ENCODE measurements at regions not wholly inside any gene's neighbourhood (a gene's known extent, or its start where the extent isn't known, plus 50 kb on each side); places are given as distances from the start of the nearest gene placed in this dataset.

DNA sequence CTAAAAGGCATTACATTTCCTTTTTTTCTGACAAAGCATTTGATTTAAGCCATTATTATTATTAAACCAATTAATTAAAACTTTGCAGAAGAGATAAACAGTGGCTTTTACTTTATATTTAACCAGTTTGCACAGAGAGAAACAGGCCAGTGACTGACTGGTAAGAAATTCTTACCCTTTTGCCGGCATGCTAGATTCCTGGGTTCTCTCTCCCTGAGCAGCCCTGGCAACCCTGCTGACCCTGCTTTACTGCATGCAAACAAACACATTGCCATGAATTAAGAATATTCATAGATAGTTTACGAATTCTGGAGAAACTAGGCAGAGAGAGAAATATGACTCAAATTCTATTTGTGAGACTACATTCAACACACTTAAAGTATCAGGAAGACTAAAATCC, 1381.4 kb upstream of the IGFBP7 start:
- 88% methylated on average over 1 of the region's 2 CpGs for WGBS
- no peak overlapping the region for H3K18ac ChIP-seq (ENCODE audit: low read depth in 1 of 2, low read length in 2 of 2)
- no peak overlapping the region for H2BK5ac ChIP-seq (ENCODE audit: low read depth, low read length, poor library complexity, severe bottlenecking)
- H2AFZ ChIP-seq (ENCODE audit: low read depth, low read length), result no peak overlapping the region
- no peak overlapping the region for H2BK12ac ChIP-seq (ENCODE audit: low read length in 2 of 2)
- H3K4me2 ChIP-seq (ENCODE audit: low read length, poor library complexity, severe bottlenecking), result no peak overlapping the region
- no peak for DNase-seq
- H3K27ac ChIP-seq (ENCODE audit: low read length, poor library complexity, severe bottlenecking), result no peak overlapping the region
- no peak overlapping the region for H4K91ac ChIP-seq (ENCODE audit: low read length)
- peaks cover 6% of the 10 kb centered on the region for H3K9me3 ChIP-seq (ENCODE audit: control insufficient read depth, low read length)
- H3K14ac ChIP-seq (ENCODE audit: low read length in 2 of 2), result no peak overlapping the region
- no peak overlapping the region for H3K4me3 ChIP-seq (ENCODE audit: insufficient read depth in 1 of 2, low read depth in 1 of 2, low read length in 2 of 2)
- H2AK5ac ChIP-seq (ENCODE audit: low read length, severe bottlenecking), result no peak overlapping the region
- no peaks in the 10 kb centered on the region for H3K36me3 ChIP-seq (ENCODE audit: control insufficient read depth in 1 of 2, insufficient read depth in 2 of 2, low read depth in 1 of 2, low read length in 2 of 2)
- H3K4ac ChIP-seq (ENCODE audit: low read depth in 1 of 2, low read length in 2 of 2), result no peak overlapping the region
- no peak overlapping the region for H4K8ac ChIP-seq (ENCODE audit: low read length)
- H3K23ac ChIP-seq (ENCODE audit: low read length in 2 of 2), result no peak overlapping the region
- H3K27me3 ChIP-seq (ENCODE audit: control insufficient read depth in 1 of 2, insufficient read depth in 1 of 2, low read length in 2 of 2), result no peaks in the 10 kb centered on the region
- no peak overlapping the region for H2BK15ac ChIP-seq (ENCODE audit: low read depth, poor library complexity, severe bottlenecking)
- H3K4me1 ChIP-seq (ENCODE audit: control insufficient read depth, insufficient read depth, low read depth, low read length), result no peaks in the 10 kb centered on the region
- no peak overlapping the region for H2BK120ac ChIP-seq (ENCODE audit: low read depth, low read length)
- H3K79me1 ChIP-seq (replicated peaks; ENCODE audit: low read length, poor library complexity, severe bottlenecking), result no peaks in the 10 kb centered on the region
- no peak overlapping the region for H3K9ac ChIP-seq (ENCODE audit: low read length)

DNA sequence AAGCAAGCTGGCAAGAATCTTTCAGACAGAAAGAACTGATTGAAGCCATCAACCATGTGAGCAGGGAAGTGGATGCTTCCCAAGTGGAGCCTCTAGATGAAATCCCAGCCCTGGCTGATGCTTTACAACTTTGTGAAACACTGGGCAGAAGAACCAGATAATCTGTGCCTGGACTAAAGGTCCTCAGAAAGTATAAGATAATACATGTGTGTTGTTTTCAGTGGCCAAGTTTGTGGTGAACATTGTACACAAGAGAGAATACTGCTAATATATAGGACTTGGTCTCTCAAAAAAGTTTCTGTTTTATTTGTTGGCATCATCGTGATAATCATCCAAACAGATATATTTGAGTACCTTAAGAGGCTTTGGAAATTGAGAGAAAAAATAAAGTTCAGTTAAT, 1367.8 kb upstream of the IGFBP7 start:
- H3K4me3 ChIP-seq (ENCODE audit: insufficient read depth in 1 of 2, low read depth in 1 of 2, low read length in 2 of 2), result no peak overlapping the region
- no CpG with 5 or more reads among the region's 1 CpG for WGBS
- no peak overlapping the region for H2BK15ac ChIP-seq (ENCODE audit: low read depth, poor library complexity, severe bottlenecking)
- H4K8ac ChIP-seq (ENCODE audit: low read length), result no peak overlapping the region
- H3K36me3 ChIP-seq (ENCODE audit: control insufficient read depth in 1 of 2, insufficient read depth in 2 of 2, low read depth in 1 of 2, low read length in 2 of 2), result no peaks in the 10 kb centered on the region
- no peak overlapping the region for H3K9ac ChIP-seq (ENCODE audit: low read length)
- no peak overlapping the region for H4K91ac ChIP-seq (ENCODE audit: low read length)
- no peak for DNase-seq
- H3K14ac ChIP-seq (ENCODE audit: low read length in 2 of 2), result no peak overlapping the region
- no peaks in the 10 kb centered on the region for H3K9me3 ChIP-seq (ENCODE audit: control insufficient read depth, low read length)
- H2AFZ ChIP-seq (ENCODE audit: low read depth, low read length), result no peak overlapping the region
- no peak overlapping the region for H2BK12ac ChIP-seq (ENCODE audit: low read length in 2 of 2)
- no peak overlapping the region for H2AK5ac ChIP-seq (ENCODE audit: low read length, severe bottlenecking)
- no peak overlapping the region for H2BK5ac ChIP-seq (ENCODE audit: low read depth, low read length, poor library complexity, severe bottlenecking)
- H2BK120ac ChIP-seq (ENCODE audit: low read depth, low read length), result no peak overlapping the region
- no peak overlapping the region for H3K27ac ChIP-seq (ENCODE audit: low read length, poor library complexity, severe bottlenecking)
- H3K27me3 ChIP-seq (ENCODE audit: control insufficient read depth in 1 of 2, insufficient read depth in 1 of 2, low read length in 2 of 2), result no peaks in the 10 kb centered on the region
- H3K23ac ChIP-seq (ENCODE audit: low read length in 2 of 2), result no peak overlapping the region
- no peak overlapping the region for H3K4me2 ChIP-seq (ENCODE audit: low read length, poor library complexity, severe bottlenecking)
- no peak overlapping the region for H3K18ac ChIP-seq (ENCODE audit: low read depth in 1 of 2, low read length in 2 of 2)
- no peaks in the 10 kb centered on the region for H3K4me1 ChIP-seq (ENCODE audit: control insufficient read depth, insufficient read depth, low read depth, low read length)
- H3K4ac ChIP-seq (ENCODE audit: low read depth in 1 of 2, low read length in 2 of 2), result no peak overlapping the region
- no peaks in the 10 kb centered on the region for H3K79me1 ChIP-seq (replicated peaks; ENCODE audit: low read length, poor library complexity, severe bottlenecking)

DNA sequence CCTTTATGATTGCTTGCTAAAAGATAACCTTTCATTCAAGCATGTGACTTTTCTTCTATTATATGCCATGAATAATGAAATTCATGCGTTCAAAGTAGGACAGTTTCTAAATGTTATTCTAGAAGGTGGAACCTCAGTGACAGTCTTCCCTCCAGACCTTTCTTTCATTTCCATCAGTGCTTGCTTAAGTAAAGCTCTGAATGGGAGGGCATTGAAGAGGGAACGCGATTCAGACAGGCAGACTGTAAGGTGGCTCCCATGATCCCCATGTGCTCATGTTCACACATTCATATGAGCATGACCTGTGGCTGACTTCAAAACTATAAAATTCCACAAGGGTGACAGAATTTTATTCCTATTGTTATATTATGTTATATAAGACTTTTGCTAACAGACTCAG, 1367.3 kb upstream of the IGFBP7 start:
- no peak overlapping the region for H2BK15ac ChIP-seq (ENCODE audit: low read depth, poor library complexity, severe bottlenecking)
- no peak overlapping the region for H3K4ac ChIP-seq (ENCODE audit: low read depth in 1 of 2, low read length in 2 of 2)
- no peaks in the 10 kb centered on the region for H3K36me3 ChIP-seq (ENCODE audit: control insufficient read depth in 1 of 2, insufficient read depth in 2 of 2, low read depth in 1 of 2, low read length in 2 of 2)
- H2AK5ac ChIP-seq (ENCODE audit: low read length, severe bottlenecking), result no peak overlapping the region
- no peak overlapping the region for H4K8ac ChIP-seq (ENCODE audit: low read length)
- H3K4me2 ChIP-seq (ENCODE audit: low read length, poor library complexity, severe bottlenecking), result no peak overlapping the region
- H3K9ac ChIP-seq (ENCODE audit: low read length), result no peak overlapping the region
- H3K27me3 ChIP-seq (ENCODE audit: control insufficient read depth in 1 of 2, insufficient read depth in 1 of 2, low read length in 2 of 2), result no peaks in the 10 kb centered on the region
- H2AFZ ChIP-seq (ENCODE audit: low read depth, low read length), result no peak overlapping the region
- no peak overlapping the region for H3K23ac ChIP-seq (ENCODE audit: low read length in 2 of 2)
- H2BK12ac ChIP-seq (ENCODE audit: low read length in 2 of 2), result no peak overlapping the region
- 93% methylated on average over 3 of the region's 3 CpGs for WGBS
- H3K9me3 ChIP-seq (ENCODE audit: control insufficient read depth, low read length), result no peaks in the 10 kb centered on the region
- H4K91ac ChIP-seq (ENCODE audit: low read length), result no peak overlapping the region
- no peak overlapping the region for H3K14ac ChIP-seq (ENCODE audit: low read length in 2 of 2)
- H3K18ac ChIP-seq (ENCODE audit: low read depth in 1 of 2, low read length in 2 of 2), result no peak overlapping the region
- no peak for DNase-seq
- no peak overlapping the region for H3K4me3 ChIP-seq (ENCODE audit: insufficient read depth in 1 of 2, low read depth in 1 of 2, low read length in 2 of 2)
- H3K4me1 ChIP-seq (ENCODE audit: control insufficient read depth, insufficient read depth, low read depth, low read length), result no peaks in the 10 kb centered on the region
- no peak overlapping the region for H3K27ac ChIP-seq (ENCODE audit: low read length, poor library complexity, severe bottlenecking)
- no peak overlapping the region for H2BK120ac ChIP-seq (ENCODE audit: low read depth, low read length)
- H2BK5ac ChIP-seq (ENCODE audit: low read depth, low read length, poor library complexity, severe bottlenecking), result no peak overlapping the region
- no peaks in the 10 kb centered on the region for H3K79me1 ChIP-seq (replicated peaks; ENCODE audit: low read length, poor library complexity, severe bottlenecking)

DNA sequence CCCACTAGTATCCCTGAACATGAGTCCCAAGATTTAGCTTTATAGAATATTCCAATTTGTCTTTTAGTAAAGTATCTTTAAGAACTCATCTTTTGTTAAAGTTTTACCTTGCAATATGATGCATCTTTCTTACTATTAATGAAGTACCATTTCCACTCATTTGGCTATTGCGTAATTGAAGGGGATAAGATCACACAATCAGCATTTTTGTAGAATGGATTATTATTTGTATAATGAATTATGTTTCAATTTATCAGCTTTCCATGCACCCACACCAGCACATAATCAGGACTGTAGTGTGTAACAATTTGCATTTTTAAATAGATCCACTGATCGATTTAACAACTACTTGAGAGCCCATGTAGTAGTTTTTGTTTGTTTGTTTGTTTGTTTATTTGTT, 1364.9 kb upstream of the IGFBP7 start:
- Histone ChIP-seq H3K4ac (ENCODE audit: low read depth in 1 of 2, low read length in 2 of 2) (no peak overlapping the region), H2BK12ac (ENCODE audit: low read length in 2 of 2) (no peak overlapping the region), H3K9me3 (ENCODE audit: control insufficient read depth, low read length) (no peaks in the 10 kb centered on the region), H2AFZ (ENCODE audit: low read depth, low read length) (no peak overlapping the region), H2BK120ac (ENCODE audit: low read depth, low read length) (no peak overlapping the region), H3K4me3 (ENCODE audit: insufficient read depth in 1 of 2, low read depth in 1 of 2, low read length in 2 of 2) (no peak overlapping the region), H3K4me2 (ENCODE audit: low read length, poor library complexity, severe bottlenecking) (no peak overlapping the region), H2BK5ac (ENCODE audit: low read depth, low read length, poor library complexity, severe bottlenecking) (no peak overlapping the region), H3K36me3 (ENCODE audit: control insufficient read depth in 1 of 2, insufficient read depth in 2 of 2, low read depth in 1 of 2, low read length in 2 of 2) (no peaks in the 10 kb centered on the region), H3K79me1 (replicated peaks; ENCODE audit: low read length, poor library complexity, severe bottlenecking) (no peaks in the 10 kb centered on the region), H2AK5ac (ENCODE audit: low read length, severe bottlenecking) (no peak overlapping the region), H4K8ac (ENCODE audit: low read length) (no peak overlapping the region), H3K27ac (ENCODE audit: low read length, poor library complexity, severe bottlenecking) (no peak overlapping the region), H3K23ac (ENCODE audit: low read length in 2 of 2) (no peak overlapping the region), H3K9ac (ENCODE audit: low read length) (no peak overlapping the region), H3K14ac (ENCODE audit: low read length in 2 of 2) (no peak overlapping the region), H3K27me3 (ENCODE audit: control insufficient read depth in 1 of 2, insufficient read depth in 1 of 2, low read length in 2 of 2) (no peaks in the 10 kb centered on the region), H2BK15ac (ENCODE audit: low read depth, poor library complexity, severe bottlenecking) (no peak overlapping the region), H3K4me1 (ENCODE audit: control insufficient read depth, insufficient read depth, low read depth, low read length) (no peaks in the 10 kb centered on the region), H3K18ac (ENCODE audit: low read depth in 1 of 2, low read length in 2 of 2) (no peak overlapping the region), H4K91ac (ENCODE audit: low read length) (no peak overlapping the region)
- WGBS, result 100% methylated on average over 1 of the region's 2 CpGs
- no peak for DNase-seq

Measured in mesenchymal stem cell (in vitro differentiated cells and primary cell).